Spleen (tissue), 7 donors: ENCODE measurements at regions not wholly inside any gene's neighbourhood (a gene's known extent, or its start where the extent isn't known, plus 50 kb on each side); places are given as distances from the start of the nearest gene placed in this dataset.

Experiments used
- POLR2A ChIP-seq, 3 donors: fragments of 450-650 bp; IDR thresholded peaks; one replicate each; pipeline ENCODE4 v1.5.1; 2017; ENCODE audit warnings: antibody characterized with exemption in 3 of 3, mild to moderate bottlenecking in 1 of 3
- TF ChIP-seq, protein P1 (sequence below), 11 experiments: fragments of 200-600 bp in 7 of 11; fragments of 450-650 bp in 4 of 11; sonication (generic) in 4 of 11; IDR thresholded peaks in 8 of 11; conservative IDR thresholded peaks in 3 of 11; 1 replicate in 7 of 11; 2 replicates in 4 of 11; pipeline versions ENCODE4 v1.4.0 to v1.8.0; 2016 to 2021; ENCODE audit warnings: antibody characterized with exemption in 11 of 11, inconsistent platforms in 4 of 11, mild to moderate bottlenecking in 1 of 11
- donor health status: DM: no; HTN: no; CAD: no; lungs with moderate emphysema.
- donor health status: DM: no; HTN: no; CAD: no.
- donor health status: DM: no; HTN: no; CAD: no.

DNA sequence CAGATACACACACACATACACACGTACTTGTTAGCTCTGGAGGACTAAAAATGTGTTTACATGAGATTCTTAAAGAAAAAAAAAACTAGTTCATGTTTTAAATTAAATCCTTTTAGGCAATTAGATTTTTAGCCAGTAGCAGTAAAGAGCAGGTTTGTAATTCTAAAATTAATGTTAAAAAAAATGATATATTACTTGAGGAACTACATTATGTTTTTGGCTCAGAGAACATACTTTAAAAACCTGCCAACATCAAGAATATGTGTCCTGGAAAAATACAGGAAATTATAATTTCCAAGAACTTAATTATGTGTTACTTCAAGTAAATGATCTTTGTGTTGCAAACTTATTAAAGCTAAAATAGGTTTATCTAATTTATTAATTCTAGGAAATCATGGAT, 594.3 kb upstream of the PCDH7 start:
- TF ChIP-seq, protein P1, sequence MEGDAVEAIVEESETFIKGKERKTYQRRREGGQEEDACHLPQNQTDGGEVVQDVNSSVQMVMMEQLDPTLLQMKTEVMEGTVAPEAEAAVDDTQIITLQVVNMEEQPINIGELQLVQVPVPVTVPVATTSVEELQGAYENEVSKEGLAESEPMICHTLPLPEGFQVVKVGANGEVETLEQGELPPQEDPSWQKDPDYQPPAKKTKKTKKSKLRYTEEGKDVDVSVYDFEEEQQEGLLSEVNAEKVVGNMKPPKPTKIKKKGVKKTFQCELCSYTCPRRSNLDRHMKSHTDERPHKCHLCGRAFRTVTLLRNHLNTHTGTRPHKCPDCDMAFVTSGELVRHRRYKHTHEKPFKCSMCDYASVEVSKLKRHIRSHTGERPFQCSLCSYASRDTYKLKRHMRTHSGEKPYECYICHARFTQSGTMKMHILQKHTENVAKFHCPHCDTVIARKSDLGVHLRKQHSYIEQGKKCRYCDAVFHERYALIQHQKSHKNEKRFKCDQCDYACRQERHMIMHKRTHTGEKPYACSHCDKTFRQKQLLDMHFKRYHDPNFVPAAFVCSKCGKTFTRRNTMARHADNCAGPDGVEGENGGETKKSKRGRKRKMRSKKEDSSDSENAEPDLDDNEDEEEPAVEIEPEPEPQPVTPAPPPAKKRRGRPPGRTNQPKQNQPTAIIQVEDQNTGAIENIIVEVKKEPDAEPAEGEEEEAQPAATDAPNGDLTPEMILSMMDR (IDR thresholded peaks at IDR 0.05 in 8 of 11, conservative IDR thresholded peaks at IDR 0.05 in 3 of 11) = no peak
- no peak for TF ChIP-seq POLR2A (IDR thresholded peaks at IDR 0.05)
